OCI-LY3 (cell line): ENCODE measurements at regions not wholly inside any gene's neighbourhood (a gene's known extent, or its start where the extent isn't known, plus 50 kb on each side); places are given as distances from the start of the nearest gene placed in this dataset.

Experiments used
- H2AFZ ChIP-seq: fragments of 200-600, 300-600 bp; shearing (Covaris generic); 2 replicates; pipeline ENCODE4 v1.6.0; 2014; ENCODE audit warnings: antibody characterized with exemption, low read depth, low read length
- H3K27ac ChIP-seq: fragments of 200-600, 300-600 bp; sonication (generic); 2 replicates; pipeline ENCODE4 v1.5.1; 2014; ENCODE audit warnings: mild to moderate bottlenecking, low read length, moderate library complexity, mixed read lengths
- H3K27me3 ChIP-seq: fragments of 200-600, 300-600 bp; sonication (generic); 2 replicates; pipeline ENCODE4 v1.6.1; 2014; ENCODE audit warnings: low read depth, low read length, mixed read lengths
- H3K36me3 ChIP-seq: fragments of 200-600, 300-600 bp; sonication (generic); replicated peaks from 2 replicates; pipeline ENCODE3; 2014; ENCODE audit warnings: low read depth, low read length, mixed read lengths
- H3K4me1 ChIP-seq: fragments of 300-600, 200-600 bp; sonication (generic); 2 replicates; pipeline ENCODE4 v1.6.1; 2014; ENCODE audit warnings: low read length, mixed read lengths
- H3K4me2 ChIP-seq: fragments of 200-600, 300-600 bp; sonication (generic); 2 replicates; pipeline ENCODE4 v1.6.1; 2014; ENCODE audit warnings: low read length, mixed read lengths
- H3K4me3 ChIP-seq: fragments of 300-600, 200-600 bp; sonication (generic); 2 replicates; pipeline ENCODE4 v1.5.1; 2014; ENCODE audit warnings: antibody characterized with exemption, mild to moderate bottlenecking, low read length, moderate library complexity
- H3K79me2 ChIP-seq: fragments of 300-600, 200-600 bp; shearing (Covaris generic); 2 replicates; pipeline ENCODE4 v1.6.1; 2014; ENCODE audit warnings: mild to moderate bottlenecking, low read length, mixed read lengths
- H3K9ac ChIP-seq: fragments of 300-600, 200-600 bp; shearing (Covaris generic); 2 replicates; pipeline ENCODE4 v1.6.0; 2014; ENCODE audit warnings: mild to moderate bottlenecking, low read length, moderate library complexity
- H3K9me3 ChIP-seq: fragments of 200-600, 300-600 bp; shearing (Covaris generic); 2 replicates; pipeline ENCODE4 v1.6.1; 2014; ENCODE audit warnings: low read length, mixed read lengths; ENCODE audit not compliant: insufficient read depth
- H4K20me1 ChIP-seq: fragments of 200-600, 300-600 bp; sonication (generic); 2 replicates; pipeline ENCODE4 v1.6.1; 2016; ENCODE audit warnings: low read length, mixed read lengths; ENCODE audit not compliant: insufficient read depth
- EZH2phosphoT487 ChIP-seq: fragments of 200-600 bp; shearing (Covaris generic); IDR thresholded peaks from 2 replicates; pipeline ENCODE4 v1.6.1; 2018; ENCODE audit warnings: antibody characterized with exemption, mixed run types, low read depth
- TF ChIP-seq, protein P1 (sequence below): fragments of 200-600, 300-600 bp; sonication (generic); IDR thresholded peaks from 2 replicates; pipeline ENCODE4 v1.5.1; 2014; ENCODE audit warnings: antibody characterized with exemption, low read length, low read depth

DNA sequence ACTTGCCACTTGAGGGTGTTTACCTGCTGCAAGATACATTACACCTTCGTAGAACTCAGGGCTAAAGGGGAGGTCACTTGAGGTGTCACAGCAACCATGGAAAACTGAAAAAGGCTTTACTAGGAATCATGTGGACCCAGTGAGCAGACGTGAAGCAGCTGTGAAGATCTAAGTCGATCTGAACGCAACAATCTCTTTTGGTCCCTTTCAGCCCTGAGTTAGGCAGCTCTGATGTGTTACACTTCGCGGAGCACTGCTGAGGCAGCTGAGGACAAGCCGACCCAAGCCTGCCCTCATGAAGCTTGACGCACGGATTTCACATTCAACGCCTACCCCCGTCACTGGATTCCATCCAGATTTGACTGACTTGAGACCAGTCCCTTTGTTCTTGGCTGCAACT is 75.8 kb upstream of the NPAS2 start:
- H3K4me3 ChIP-seq: no peak overlapping the region
- H3K9ac ChIP-seq: no peak overlapping the region
- H2AFZ ChIP-seq: no peak overlapping the region
- no peaks in the 10 kb centered on the region for H4K20me1 ChIP-seq
- H3K9me3 ChIP-seq: no peaks in the 10 kb centered on the region
- no peak overlapping the region for H3K27ac ChIP-seq
- no peaks in the 10 kb centered on the region for H3K4me1 ChIP-seq
- peaks cover 22% of the 10 kb centered on the region for H3K27me3 ChIP-seq
- no peaks in the 10 kb centered on the region for H3K79me2 ChIP-seq
- no peak overlapping the region for H3K4me2 ChIP-seq
- no peak for TF ChIP-seq EZH2phosphoT487
- TF ChIP-seq, protein P1, sequence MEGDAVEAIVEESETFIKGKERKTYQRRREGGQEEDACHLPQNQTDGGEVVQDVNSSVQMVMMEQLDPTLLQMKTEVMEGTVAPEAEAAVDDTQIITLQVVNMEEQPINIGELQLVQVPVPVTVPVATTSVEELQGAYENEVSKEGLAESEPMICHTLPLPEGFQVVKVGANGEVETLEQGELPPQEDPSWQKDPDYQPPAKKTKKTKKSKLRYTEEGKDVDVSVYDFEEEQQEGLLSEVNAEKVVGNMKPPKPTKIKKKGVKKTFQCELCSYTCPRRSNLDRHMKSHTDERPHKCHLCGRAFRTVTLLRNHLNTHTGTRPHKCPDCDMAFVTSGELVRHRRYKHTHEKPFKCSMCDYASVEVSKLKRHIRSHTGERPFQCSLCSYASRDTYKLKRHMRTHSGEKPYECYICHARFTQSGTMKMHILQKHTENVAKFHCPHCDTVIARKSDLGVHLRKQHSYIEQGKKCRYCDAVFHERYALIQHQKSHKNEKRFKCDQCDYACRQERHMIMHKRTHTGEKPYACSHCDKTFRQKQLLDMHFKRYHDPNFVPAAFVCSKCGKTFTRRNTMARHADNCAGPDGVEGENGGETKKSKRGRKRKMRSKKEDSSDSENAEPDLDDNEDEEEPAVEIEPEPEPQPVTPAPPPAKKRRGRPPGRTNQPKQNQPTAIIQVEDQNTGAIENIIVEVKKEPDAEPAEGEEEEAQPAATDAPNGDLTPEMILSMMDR: no peak
- no peaks in the 10 kb centered on the region for H3K36me3 ChIP-seq

DNA sequence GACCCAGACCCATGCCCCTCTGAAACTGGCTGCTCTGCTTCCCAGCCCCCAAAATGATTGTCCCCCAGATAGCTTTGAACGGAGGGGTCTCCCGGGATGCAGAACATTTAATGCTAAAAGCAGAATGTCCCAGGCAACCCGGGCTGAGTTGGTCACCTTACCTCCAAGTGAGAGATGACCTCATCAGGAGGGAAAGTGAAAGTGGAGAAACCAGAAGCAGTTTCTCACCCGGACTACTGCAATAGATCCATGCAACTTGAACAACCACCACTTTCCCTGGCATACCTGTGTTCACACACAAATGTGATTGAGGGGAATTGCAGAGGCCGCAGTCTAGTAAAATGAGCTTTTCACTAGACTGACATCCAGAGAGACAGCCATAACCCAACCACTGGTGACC is 75.3 kb upstream of the NPAS2 start:
- H3K4me2 ChIP-seq: no peak overlapping the region
- H3K4me3 ChIP-seq: no peak overlapping the region

DNA sequence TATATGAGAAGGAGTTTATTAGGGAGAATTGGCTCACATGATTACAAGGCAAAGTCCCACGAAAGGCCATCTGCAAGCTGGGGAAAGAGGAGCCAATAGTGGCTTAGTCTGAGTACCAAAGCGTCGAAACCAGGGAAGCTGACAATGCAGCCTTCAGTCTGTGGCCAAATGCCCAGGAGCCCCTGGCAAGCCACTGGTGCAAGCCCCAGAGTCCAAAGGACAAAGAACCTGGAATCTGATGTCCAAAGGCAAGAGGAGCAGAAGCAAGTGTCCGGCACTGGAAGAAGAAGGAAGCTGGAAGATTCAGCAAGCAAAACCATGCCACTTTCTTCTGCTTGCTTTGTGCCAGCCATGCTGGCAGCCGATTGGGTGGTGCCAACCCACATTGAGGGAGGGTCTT is 74.3 kb upstream of the NPAS2 start:
- H3K9ac ChIP-seq: no peak overlapping the region
- peaks cover 29% of the 10 kb centered on the region for H3K27me3 ChIP-seq
- no peak overlapping the region for H3K4me3 ChIP-seq
- H3K27ac ChIP-seq: no peak overlapping the region
- no peaks in the 10 kb centered on the region for H3K79me2 ChIP-seq
- no peaks in the 10 kb centered on the region for H3K36me3 ChIP-seq
- no peak for TF ChIP-seq EZH2phosphoT487
- TF ChIP-seq, protein P1: no peak
- H3K9me3 ChIP-seq: no peaks in the 10 kb centered on the region
- H3K4me2 ChIP-seq: no peak overlapping the region
- H2AFZ ChIP-seq: no peak overlapping the region
- H4K20me1 ChIP-seq: no peaks in the 10 kb centered on the region
- no peaks in the 10 kb centered on the region for H3K4me1 ChIP-seq

More for the DNA sequence above, 75.3 kb upstream of the NPAS2 start:
- peaks cover 22% of the 10 kb centered on the region for H3K27me3 ChIP-seq
- no peak for TF ChIP-seq EZH2phosphoT487
- TF ChIP-seq, protein P1: no peak
- no peak overlapping the region for H3K27ac ChIP-seq
- no peaks in the 10 kb centered on the region for H3K36me3 ChIP-seq
- H3K9ac ChIP-seq: no peak overlapping the region
- no peaks in the 10 kb centered on the region for H3K9me3 ChIP-seq
- no peak overlapping the region for H2AFZ ChIP-seq
- no peaks in the 10 kb centered on the region for H3K79me2 ChIP-seq
- no peaks in the 10 kb centered on the region for H4K20me1 ChIP-seq
- H3K4me1 ChIP-seq: no peaks in the 10 kb centered on the region

GRCh38 chr2:100747551-100747950 is 72.4 kb upstream of the NPAS2 start:
- H3K4me3 ChIP-seq: no peak overlapping the region
- no peak for TF ChIP-seq EZH2phosphoT487
- TF ChIP-seq, protein P1: no peak
- H3K4me2 ChIP-seq: no peak overlapping the region

More at GRCh38 chr2:100747551-100747950, 72.4 kb upstream of the NPAS2 start:
- no peaks in the 10 kb centered on the region for H4K20me1 ChIP-seq
- H2AFZ ChIP-seq: no peak overlapping the region
- peaks cover 28% of the 10 kb centered on the region for H3K27me3 ChIP-seq
- H3K4me1 ChIP-seq: no peaks in the 10 kb centered on the region
- H3K36me3 ChIP-seq: no peaks in the 10 kb centered on the region
- no peaks in the 10 kb centered on the region for H3K9me3 ChIP-seq
- H3K79me2 ChIP-seq: no peaks in the 10 kb centered on the region
- no peak overlapping the region for H3K9ac ChIP-seq
- H3K27ac ChIP-seq: no peak overlapping the region
